A549 (cell line): ENCODE measurements at regions not wholly inside any gene's neighbourhood (a gene's known extent, or its start where the extent isn't known, plus 50 kb on each side); places are given as distances from the start of the nearest gene placed in this dataset.

ENCODE experiments used
- ATAC-seq, 2 experiments: fragments of 200-7000 bp in 1 of 2; fragments of >200 bp in 1 of 2; cut with Nextera tagmentation in 1 of 2; cut with Tn5 transposase in 1 of 2; 3 replicates each; pipeline versions ENCODE4 v1.8.0 to v1.9.1; 2018 to 2020; ENCODE audit warnings: mild to moderate bottlenecking in 1 of 2, moderate library complexity in 1 of 2
- CTCF ChIA-PET: fragments of 300-600 bp; sonication (Branson Sonifier 250); formaldehyde crosslinking; extraction: SDS; loops from one replicate; lab custom pipeline; 2021; ENCODE audit warnings: antibody characterized with exemption, inconsistent platforms; lab: Yijun Ruan, JAX
- POLR2A ChIA-PET: fragments of 350-600 bp; formaldehyde crosslinking; extraction: SDS; loops from one replicate; lab custom pipeline; 2021; ENCODE audit warnings: antibody characterized with exemption, inconsistent platforms; lab: Yijun Ruan, JAX
- DNase-seq, 2 experiments: peaks; one replicate each; pipeline versions ENCODE4 v3.0.0 to v3.0.0-alpha.2; 2011 to 2016; ENCODE audit warnings: low read depth in 1 of 2, low spot score in 1 of 2
- FAIRE-seq: peaks from 2 replicates; lab custom pipeline; 2011; peaks lifted over from hg19 to GRCh38; lab: Jason Lieb, UNC
- H3K27ac ChIP-seq, 2 experiments: fragments of >200 bp; sonication (Bioruptor Twin); formaldehyde crosslinking; 3 replicates each; pipeline ENCODE4 v1.5.1; 2016 to 2017
- H3K4me1 ChIP-seq: fragments of >200 bp; sonication (Bioruptor Twin); formaldehyde crosslinking; 3 replicates; pipeline ENCODE4 v1.6.1; 2016
- H3K4me2 ChIP-seq: fragments of >200 bp; sonication (Bioruptor Twin); formaldehyde crosslinking; 3 replicates; pipeline ENCODE4 v1.6.1; 2016
- H3K4me3 ChIP-seq: fragments of >200 bp; sonication (Bioruptor Twin); formaldehyde crosslinking; 3 replicates; pipeline ENCODE4 v1.5.1; 2016
- H3K9me3 ChIP-seq: fragments of >200 bp; sonication (Bioruptor Twin); formaldehyde crosslinking; 3 replicates; pipeline ENCODE4 v1.6.1; 2016
- BHLHE40 ChIP-seq: IDR thresholded peaks from 2 replicates; pipeline ENCODE4 v1.6.1; 2012; ENCODE audit warnings: low read depth, low read length, inconsistent platforms
- CEBPB ChIP-seq, 2 experiments: fragments of >200 bp in 1 of 2; sonication (Bioruptor Twin) in 1 of 2; formaldehyde crosslinking in 1 of 2; IDR thresholded peaks; 2 replicates each; pipeline ENCODE4 v1.6.1; 2012 to 2016
- EHF ChIP-seq: fragments of 250-450 bp; sonication (Bioruptor Pico); IDR thresholded peaks from 2 replicates; pipeline ENCODE4 v1.5.0; 2020; ENCODE audit warnings: mild to moderate bottlenecking
- EHMT2 ChIP-seq: fragments of 200-600 bp; sonication (generic); IDR thresholded peaks from 2 replicates; pipeline ENCODE4 v1.6.1; 2016; ENCODE audit warnings: antibody characterized with exemption, low read depth, mild to moderate bottlenecking, moderate library complexity
- EP300 ChIP-seq, 2 experiments: fragments of >200 bp; sonication (Bioruptor Twin); formaldehyde crosslinking; IDR thresholded peaks; 2 replicates in 1 of 2; 3 replicates in 1 of 2; pipeline ENCODE4 v1.6.1; 2016 to 2017
- FOSL2 ChIP-seq, 2 experiments: fragments of 450-650 bp in 1 of 2; fragments of >200 bp in 1 of 2; sonication (Bioruptor Twin) in 1 of 2; formaldehyde crosslinking; IDR thresholded peaks; 2 replicates each; pipeline versions ENCODE4 v1.5.0 to v1.6.1; 2016 to 2020; ENCODE audit warnings: mild to moderate bottlenecking in 1 of 2, moderate library complexity in 1 of 2
- GATA3 ChIP-seq: IDR thresholded peaks from 2 replicates; pipeline ENCODE4 v1.6.1; 2012; ENCODE audit warnings: borderline replicate concordance
- HEYL ChIP-seq: fragments of 250-450 bp; sonication (Bioruptor Pico); IDR thresholded peaks from 2 replicates; pipeline ENCODE4 v1.8.0; 2021; ENCODE audit warnings: mild to moderate bottlenecking, moderate library complexity
- JUNB ChIP-seq: fragments of >200 bp; sonication (Bioruptor Twin); formaldehyde crosslinking; IDR thresholded peaks from 2 replicates; pipeline ENCODE4 v1.6.1; 2016
- MAFK ChIP-seq: fragments of 450-650 bp; IDR thresholded peaks from 2 replicates; pipeline ENCODE4 v1.6.1; 2014; ENCODE audit not compliant: partially characterized antibody
- MYC ChIP-seq: IDR thresholded peaks from 2 replicates; pipeline ENCODE4 v1.6.1; 2012; ENCODE audit warnings: mild to moderate bottlenecking, inconsistent platforms, low read length, improper control_type of control experiment, borderline replicate concordance
- NFE2L2 ChIP-seq: fragments of 150-350 bp; conservative IDR thresholded peaks from 2 replicates; pipeline ENCODE4 v1.6.1; 2014; ENCODE audit warnings: low read length
- NPAS2 ChIP-seq: fragments of 250-450 bp; sonication (Bioruptor Pico); IDR thresholded peaks from 2 replicates; pipeline ENCODE4 v1.8.0; 2022; ENCODE audit warnings: mild to moderate bottlenecking, moderate library complexity, borderline replicate concordance
- PHF8 ChIP-seq: fragments of 200-600 bp; sonication (generic); IDR thresholded peaks from 2 replicates; pipeline ENCODE4 v1.6.1; 2016; ENCODE audit warnings: low read depth, mild to moderate bottlenecking, antibody characterized with exemption, moderate library complexity, borderline replicate concordance
- POLR2AphosphoS2 ChIP-seq: conservative IDR thresholded peaks from 2 replicates; pipeline ENCODE4 v1.6.1; 2012; ENCODE audit warnings: low read length, improper control_type of control experiment, inconsistent platforms
- RCOR1 ChIP-seq: fragments of 150-350 bp; IDR thresholded peaks from 2 replicates; pipeline ENCODE4 v1.6.1; 2014; ENCODE audit warnings: antibody characterized with exemption, low read length, low read depth
- RFX5 ChIP-seq: fragments of 450-650 bp; IDR thresholded peaks from 2 replicates; pipeline ENCODE4 v1.7.1; 2014; ENCODE audit warnings: antibody characterized with exemption, mild to moderate bottlenecking, moderate library complexity
- RNF2 ChIP-seq: fragments of 200-600 bp; sonication (generic); IDR thresholded peaks from 2 replicates; pipeline ENCODE4 v1.6.1; 2016; ENCODE audit warnings: low read depth, mild to moderate bottlenecking, antibody characterized with exemption, moderate library complexity, borderline replicate concordance
- TFCP2L1 ChIP-seq: fragments of 250-450 bp; sonication (Bioruptor Pico); IDR thresholded peaks from 2 replicates; pipeline ENCODE4 v1.5.0; 2021; ENCODE audit warnings: mild to moderate bottlenecking
- TP53 ChIP-seq: fragments of 250-450 bp; sonication (Bioruptor Pico); IDR thresholded peaks from 2 replicates; pipeline ENCODE4 v1.5.0; 2021; ENCODE audit warnings: mild to moderate bottlenecking, moderate library complexity
- ZSCAN20 ChIP-seq: fragments of 250-450 bp; sonication (Bioruptor Pico); IDR thresholded peaks from 2 replicates; pipeline ENCODE4 v1.8.0; 2022; ENCODE audit warnings: mild to moderate bottlenecking, moderate library complexity
- WGBS: methylation state at CpG from one replicate; pipeline ENCODE4 v1.1.6; 2017; ENCODE audit errors: missing lambda C conversion rate; 5-methylcytosine and 5-hydroxymethylcytosine counted together
- TF ChIP-seq, protein P1 (sequence below): fragments of 150-350 bp; IDR thresholded peaks from 2 replicates; pipeline ENCODE4 v1.6.1; 2014; ENCODE audit warnings: low read depth, mild to moderate bottlenecking, low read length
- TF ChIP-seq, protein P2 (sequence below): fragments of 250-450 bp; sonication (Bioruptor Pico); IDR thresholded peaks from 2 replicates; pipeline ENCODE4 v1.5.0; 2020; ENCODE audit warnings: low read depth, mild to moderate bottlenecking, moderate library complexity
- TF ChIP-seq, protein P3 (sequence below): IDR thresholded peaks from 2 replicates; pipeline ENCODE4 v1.6.1; 2012; ENCODE audit warnings: low read depth, borderline replicate concordance

DNA sequence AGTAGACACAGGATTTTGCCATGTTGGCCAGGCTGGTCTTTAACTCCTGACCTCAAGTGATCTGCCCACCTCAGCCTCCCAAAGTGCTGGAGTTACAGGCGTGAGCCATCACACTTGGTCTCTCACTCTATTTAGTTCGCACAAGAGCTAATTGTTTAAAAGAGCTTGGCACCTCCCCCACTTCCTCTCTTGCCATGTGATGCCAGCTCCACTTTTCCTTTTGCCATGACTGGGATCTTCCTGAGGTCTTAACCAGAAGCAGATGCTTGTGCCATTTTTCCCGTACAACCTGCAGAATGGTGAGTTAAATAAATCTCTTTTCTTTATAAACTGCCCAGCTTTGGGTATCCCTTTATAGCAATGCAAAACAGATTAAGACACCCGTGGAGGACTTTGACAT is 200.1 kb upstream of the FRMD6 start:
- WGBS: 60% methylated on average over 4 of the region's 4 CpGs
- TF ChIP-seq MYC: no peak
- TF ChIP-seq, protein P1, sequence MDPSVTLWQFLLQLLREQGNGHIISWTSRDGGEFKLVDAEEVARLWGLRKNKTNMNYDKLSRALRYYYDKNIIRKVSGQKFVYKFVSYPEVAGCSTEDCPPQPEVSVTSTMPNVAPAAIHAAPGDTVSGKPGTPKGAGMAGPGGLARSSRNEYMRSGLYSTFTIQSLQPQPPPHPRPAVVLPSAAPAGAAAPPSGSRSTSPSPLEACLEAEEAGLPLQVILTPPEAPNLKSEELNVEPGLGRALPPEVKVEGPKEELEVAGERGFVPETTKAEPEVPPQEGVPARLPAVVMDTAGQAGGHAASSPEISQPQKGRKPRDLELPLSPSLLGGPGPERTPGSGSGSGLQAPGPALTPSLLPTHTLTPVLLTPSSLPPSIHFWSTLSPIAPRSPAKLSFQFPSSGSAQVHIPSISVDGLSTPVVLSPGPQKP: no peak
- TF ChIP-seq POLR2AphosphoS2: no peak
- Histone ChIP-seq H3K4me1 (peaks cover 9% of the 10 kb centered on the region; the same call in 1 of the 3 replicates), H3K9me3 (no peaks in the 10 kb centered on the region), H3K4me2 (no peak overlapping the region), H3K4me3 (no peak overlapping the region), H3K27ac (no peak overlapping the region)
- CTCF ChIA-PET: interaction anchor here (1.0 to 1.9 kb wide), 8 partner anchors 14 to 325 kb away, joined by 3 to 6 read pairs (median 4); no protein-coding TSS in a partner anchor
- POLR2A ChIA-PET: no interaction called here
- ATAC-seq (no peak), FAIRE-seq (no peak), DNase-seq (no peak)

DNA sequence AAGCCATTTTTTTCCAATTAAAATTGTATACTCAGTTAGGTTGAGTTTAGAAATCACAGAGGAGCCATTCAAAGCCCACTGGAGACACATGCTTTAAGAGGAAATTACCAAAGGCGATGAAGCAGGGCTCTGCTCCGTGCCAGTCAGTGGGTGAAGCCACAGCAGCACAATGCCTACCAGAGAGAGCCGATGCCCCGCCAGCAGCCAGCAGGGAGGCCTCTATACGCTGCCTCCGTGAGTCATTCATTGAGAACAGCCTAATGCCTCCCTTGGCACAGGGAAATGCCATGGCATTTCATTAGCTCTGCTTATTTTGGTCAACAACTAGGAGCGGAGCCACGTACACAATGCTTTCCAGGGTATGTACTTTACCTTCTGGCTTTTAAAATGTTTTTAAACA is 197.8 kb upstream of the FRMD6 start:
- WGBS: 62% methylated on average over 8 of the region's 8 CpGs
- H3K4me2 ChIP-seq: no peak overlapping the region
- FAIRE-seq: no peak

DNA sequence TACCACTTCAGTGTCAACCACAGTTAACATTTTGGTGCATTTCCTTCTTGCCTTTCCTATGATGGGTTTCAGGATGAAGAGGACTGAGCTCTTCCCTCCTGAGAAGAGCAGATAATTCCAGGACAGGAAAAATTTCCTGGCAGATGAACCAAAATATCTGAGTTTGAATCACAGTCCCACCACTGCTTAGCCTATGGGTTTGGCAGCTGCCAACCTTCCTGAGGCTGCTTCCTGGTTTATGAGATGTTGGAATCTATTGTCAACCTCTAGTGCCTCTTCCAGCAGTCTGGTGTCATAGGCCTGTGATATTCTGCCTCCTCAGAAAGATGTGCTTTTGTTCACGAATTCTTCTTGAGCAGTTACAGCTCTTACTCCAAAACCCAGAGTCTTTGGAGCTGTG is 197.4 kb upstream of the FRMD6 start:
- H3K27ac ChIP-seq: 0 out of 6 replicates have a peak overlapping the region, but pooled peaks of 1 of the 2 experiments have one; percentile 3
- peaks cover 9% of the 10 kb centered on the region; the same call in 1 of the 3 replicates for H3K4me1 ChIP-seq
- no peak overlapping the region for H3K4me3 ChIP-seq
- WGBS: 29% methylated on average over 1 of the region's 1 CpG
- TF ChIP-seq BHLHE40 (no peak), MAFK (no peak), CEBPB (IDR thresholded peaks at IDR 0.05) (no peak), NFE2L2 (no peak), TFCP2L1 (CRISPR knock-in tag) (no peak), EP300 (IDR thresholded peaks at IDR 0.05) (no peak), EHF (CRISPR knock-in tag) (no peak), RCOR1 (no peak), JUNB (no peak), RFX5 (no peak), FOSL2 (IDR thresholded peaks at IDR 0.05) (no peak), FOSL2 (CRISPR knock-in tag; IDR thresholded peaks at IDR 0.05) (no peak), NPAS2 (no peak), TP53 (CRISPR knock-in tag) (no peak), PHF8 (no peak), POLR2AphosphoS2 (no peak)
- TF ChIP-seq, protein P2, sequence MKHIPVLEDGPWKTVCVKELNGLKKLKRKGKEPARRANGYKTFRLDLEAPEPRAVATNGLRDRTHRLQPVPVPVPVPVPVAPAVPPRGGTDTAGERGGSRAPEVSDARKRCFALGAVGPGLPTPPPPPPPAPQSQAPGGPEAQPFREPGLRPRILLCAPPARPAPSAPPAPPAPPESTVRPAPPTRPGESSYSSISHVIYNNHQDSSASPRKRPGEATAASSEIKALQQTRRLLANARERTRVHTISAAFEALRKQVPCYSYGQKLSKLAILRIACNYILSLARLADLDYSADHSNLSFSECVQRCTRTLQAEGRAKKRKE (CRISPR knock-in tag): no peak
- no peak for FAIRE-seq
- ATAC-seq: no peak
- no peaks in the 10 kb centered on the region for H3K9me3 ChIP-seq
- POLR2A ChIA-PET: no interaction called here
- H3K4me2 ChIP-seq: no peak overlapping the region
- DNase-seq: no peak
- CTCF ChIA-PET: interaction anchor here (1.6 to 1.7 kb wide), 2 partner anchors 11 to 12 kb away, joined by 4 to 6 read pairs; no protein-coding TSS in a partner anchor

More for the DNA sequence above, 197.8 kb upstream of the FRMD6 start:
- ATAC-seq (peak; percentile 73 to 78; a peak in 5 of 6 replicates), DNase-seq (no peak)
- H3K9me3 ChIP-seq: no peaks in the 10 kb centered on the region
- H3K27ac ChIP-seq: no peak overlapping the region
- no peak overlapping the region for H3K4me3 ChIP-seq
- H3K4me1 ChIP-seq: peaks cover 9% of the 10 kb centered on the region; the same call in 1 of the 3 replicates
- ChIA-PET POLR2A (no interaction called here), CTCF (interaction anchor here (1.6 to 1.7 kb wide), 2 partner anchors 11 kb away, joined by 4 to 6 read pairs; no protein-coding TSS in a partner anchor)
- TF ChIP-seq EHF (CRISPR knock-in tag): no peak
- TF ChIP-seq ZSCAN20 (CRISPR knock-in tag): no peak
- TF ChIP-seq, protein P1: no peak
- no peak for TF ChIP-seq RNF2
- TF ChIP-seq GATA3: no peak
- no peak for TF ChIP-seq TP53 (CRISPR knock-in tag)
- TF ChIP-seq HEYL: no peak
- TF ChIP-seq NPAS2: no peak
- no peak for TF ChIP-seq EHMT2
- TF ChIP-seq, protein P3, sequence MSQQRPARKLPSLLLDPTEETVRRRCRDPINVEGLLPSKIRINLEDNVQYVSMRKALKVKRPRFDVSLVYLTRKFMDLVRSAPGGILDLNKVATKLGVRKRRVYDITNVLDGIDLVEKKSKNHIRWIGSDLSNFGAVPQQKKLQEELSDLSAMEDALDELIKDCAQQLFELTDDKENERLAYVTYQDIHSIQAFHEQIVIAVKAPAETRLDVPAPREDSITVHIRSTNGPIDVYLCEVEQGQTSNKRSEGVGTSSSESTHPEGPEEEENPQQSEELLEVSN: no peak
- TF ChIP-seq JUNB: no peak
